Activated CD8-positive, alpha-beta T cell treated with anti-CD3 and anti-CD28 coated beads, Interleukin-2, amount 10 ng/mL, durations not matched to agents 7 days and 5 days (primary cell): ENCODE measurements at regions not wholly inside any gene's neighbourhood (a gene's known extent, or its start where the extent isn't known, plus 50 kb on each side); places are given as distances from the start of the nearest gene placed in this dataset.

ENCODE experiments used
- ATAC-seq: fragments of 150-1000 bp; cut with Tn5 transposase; one replicate; pipeline ENCODE4 v1.10.0; 2021; ENCODE audit warnings: moderate library complexity
- CTCF ChIA-PET: fragments of 350-600 bp; sonication (Branson Sonifier 250); formaldehyde crosslinking; loops from one replicate; lab custom pipeline; 2021; ENCODE audit warnings: antibody characterized with exemption; lab: Charles Lee
- POLR2A ChIA-PET: fragments of 350-600 bp; sonication (Branson Sonifier 250); formaldehyde crosslinking; loops from one replicate; lab custom pipeline; 2021; ENCODE audit warnings: antibody characterized with exemption; lab: Charles Lee
- DNase-seq: peaks from one replicate; pipeline ENCODE4 v3.0.0-alpha.2; 2020
- H3K27ac Mint-ChIP-seq: one replicate; pipeline ENCODE4 v1.8.0; 2021; ENCODE audit warnings: mild to moderate bottlenecking, mixed read lengths
- H3K27me3 Mint-ChIP-seq: one replicate; pipeline ENCODE4 v1.8.0; 2021; ENCODE audit warnings: low read depth, mixed read lengths
- H3K36me3 Mint-ChIP-seq: one replicate; pipeline ENCODE4 v1.8.0; 2021; ENCODE audit warnings: low read depth, mixed read lengths
- H3K4me1 Mint-ChIP-seq: one replicate; pipeline ENCODE4 v1.8.0; 2021; ENCODE audit warnings: low read depth, mixed read lengths
- H3K4me3 Mint-ChIP-seq: one replicate; pipeline ENCODE4 v1.8.0; 2021; ENCODE audit warnings: mild to moderate bottlenecking, mixed read lengths
- H3K9me3 Mint-ChIP-seq: one replicate; pipeline ENCODE4 v1.8.0; 2022; ENCODE audit warnings: mixed read lengths; ENCODE audit not compliant: insufficient read depth

GRCh38 chr11:41988951-41989572, 529.6 kb upstream of the LRRC4C start:
- Mint-ChIP-seq H3K27me3 (no peaks in the 10 kb centered on the region), H3K4me3 (no peak overlapping the region), H3K36me3 (no peaks in the 10 kb centered on the region), H3K4me1 (no peaks in the 10 kb centered on the region), H3K9me3 (peaks cover 10% of the 10 kb centered on the region), H3K27ac (no peak overlapping the region)
- ChIA-PET CTCF (no interaction called here), POLR2A (no interaction called here)
- ATAC-seq (no peak), DNase-seq (no peak)

GRCh38 chr11:41989823-41990380, 530.5 kb upstream of the LRRC4C start:
- POLR2A ChIA-PET, result no interaction called here
- CTCF ChIA-PET, result no interaction called here
- Mint-ChIP-seq H3K9me3 (peaks cover 10% of the 10 kb centered on the region), H3K36me3 (no peaks in the 10 kb centered on the region), H3K27ac (no peak overlapping the region), H3K4me3 (no peak overlapping the region), H3K27me3 (no peaks in the 10 kb centered on the region), H3K4me1 (no peaks in the 10 kb centered on the region)
- ATAC-seq (no peak), DNase-seq (no peak)

GRCh38 chr11:41996533-41996932, 537.1 kb upstream of the LRRC4C start:
- no peaks in the 10 kb centered on the region for H3K27me3 Mint-ChIP-seq
- peaks cover 3% of the 10 kb centered on the region for H3K9me3 Mint-ChIP-seq
- no peaks in the 10 kb centered on the region for H3K4me1 Mint-ChIP-seq
- no peak overlapping the region for H3K27ac Mint-ChIP-seq
- POLR2A ChIA-PET, result no interaction called here
- no peaks in the 10 kb centered on the region for H3K36me3 Mint-ChIP-seq
- ATAC-seq (no peak), DNase-seq (no peak)
- CTCF ChIA-PET, result no interaction called here
- H3K4me3 Mint-ChIP-seq, result no peak overlapping the region

- no peak for ATAC-seq
- DNase-seq, result no peak
- Mint-ChIP-seq H3K9me3 (peaks cover 3% of the 10 kb centered on the region), H3K4me1 (no peaks in the 10 kb centered on the region), H3K27me3 (no peaks in the 10 kb centered on the region), H3K36me3 (no peaks in the 10 kb centered on the region), H3K27ac (no peak overlapping the region), H3K4me3 (no peak overlapping the region)
- ChIA-PET POLR2A (no interaction called here), CTCF (no interaction called here)
These were observed 538.5 kb upstream of the LRRC4C start for GRCh38 chr11:41997844-41998401.

- H3K4me1 Mint-ChIP-seq, result no peaks in the 10 kb centered on the region
- H3K4me3 Mint-ChIP-seq, result no peak overlapping the region
- POLR2A ChIA-PET, result no interaction called here
- no peak for DNase-seq
- no peaks in the 10 kb centered on the region for H3K27me3 Mint-ChIP-seq
- H3K27ac Mint-ChIP-seq, result no peak overlapping the region
- H3K36me3 Mint-ChIP-seq, result no peaks in the 10 kb centered on the region
- no peak for ATAC-seq
- peaks cover 3% of the 10 kb centered on the region for H3K9me3 Mint-ChIP-seq
- CTCF ChIA-PET, result no interaction called here
These were observed 539.6 kb upstream of the LRRC4C start for GRCh38 chr11:41999066-41999465.

GRCh38 chr11:42003801-42004200, 544.3 kb upstream of the LRRC4C start:
- DNase-seq (no peak), ATAC-seq (no peak)
- Mint-ChIP-seq H3K9me3 (peaks cover 4% of the 10 kb centered on the region), H3K27me3 (no peaks in the 10 kb centered on the region), H3K4me1 (no peaks in the 10 kb centered on the region), H3K4me3 (no peak overlapping the region), H3K27ac (no peak overlapping the region), H3K36me3 (no peaks in the 10 kb centered on the region)
- ChIA-PET POLR2A (no interaction called here), CTCF (no interaction called here)

- POLR2A ChIA-PET, result no interaction called here
- H3K36me3 Mint-ChIP-seq, result no peaks in the 10 kb centered on the region
- no peak overlapping the region for H3K27ac Mint-ChIP-seq
- peaks cover 24% of the 10 kb centered on the region for H3K9me3 Mint-ChIP-seq
- no peak for DNase-seq
- H3K4me1 Mint-ChIP-seq, result no peaks in the 10 kb centered on the region
- no peak for ATAC-seq
- CTCF ChIA-PET, result no interaction called here
- H3K27me3 Mint-ChIP-seq, result no peaks in the 10 kb centered on the region
- no peak overlapping the region for H3K4me3 Mint-ChIP-seq
These were observed 547.3 kb upstream of the LRRC4C start for GRCh38 chr11:42006766-42007165.

GRCh38 chr11:42012271-42012670, 552.8 kb upstream of the LRRC4C start:
- H3K36me3 Mint-ChIP-seq, result no peaks in the 10 kb centered on the region
- DNase-seq, result no peak
- no peaks in the 10 kb centered on the region for H3K27me3 Mint-ChIP-seq
- ATAC-seq, result no peak
- ChIA-PET CTCF (no interaction called here), POLR2A (no interaction called here)
- H3K27ac Mint-ChIP-seq, result no peak overlapping the region
- H3K4me1 Mint-ChIP-seq, result no peaks in the 10 kb centered on the region
- H3K4me3 Mint-ChIP-seq, result no peak overlapping the region
- H3K9me3 Mint-ChIP-seq, result peaks cover 24% of the 10 kb centered on the region

- Mint-ChIP-seq H3K4me1 (no peaks in the 10 kb centered on the region), H3K27me3 (no peaks in the 10 kb centered on the region), H3K36me3 (no peaks in the 10 kb centered on the region), H3K9me3 (peaks cover 22% of the 10 kb centered on the region), H3K4me3 (no peak overlapping the region), H3K27ac (no peak overlapping the region)
- POLR2A ChIA-PET, result no interaction called here
- CTCF ChIA-PET, result no interaction called here
- no peak for DNase-seq
- ATAC-seq, result no peak
These were observed 554.3 kb upstream of the LRRC4C start for GRCh38 chr11:42013656-42014201.

- no peak overlapping the region for H3K27ac Mint-ChIP-seq
- H3K4me3 Mint-ChIP-seq, result no peak overlapping the region
- DNase-seq, result no peak
- no peaks in the 10 kb centered on the region for H3K36me3 Mint-ChIP-seq
- ChIA-PET CTCF (no interaction called here), POLR2A (no interaction called here)
- no peak for ATAC-seq
- H3K4me1 Mint-ChIP-seq, result no peaks in the 10 kb centered on the region
- peaks cover 10% of the 10 kb centered on the region for H3K9me3 Mint-ChIP-seq
- H3K27me3 Mint-ChIP-seq, result no peaks in the 10 kb centered on the region
These were observed 562.5 kb upstream of the LRRC4C start for GRCh38 chr11:42021911-42022310.

- no peak overlapping the region for H3K27ac Mint-ChIP-seq
- POLR2A ChIA-PET, result no interaction called here
- no peaks in the 10 kb centered on the region for H3K27me3 Mint-ChIP-seq
- H3K4me3 Mint-ChIP-seq, result no peak overlapping the region
- ATAC-seq, result no peak
- no peaks in the 10 kb centered on the region for H3K4me1 Mint-ChIP-seq
- peaks cover 15% of the 10 kb centered on the region for H3K9me3 Mint-ChIP-seq
- CTCF ChIA-PET, result no interaction called here
- DNase-seq, result no peak
- H3K36me3 Mint-ChIP-seq, result no peaks in the 10 kb centered on the region
These were observed 563.8 kb upstream of the LRRC4C start for GRCh38 chr11:42023267-42023666.

- H3K27me3 Mint-ChIP-seq, result no peaks in the 10 kb centered on the region
- ChIA-PET CTCF (no interaction called here), POLR2A (no interaction called here)
- DNase-seq, result no peak
- no peaks in the 10 kb centered on the region for H3K4me1 Mint-ChIP-seq
- H3K9me3 Mint-ChIP-seq, result peaks cover 15% of the 10 kb centered on the region
- no peaks in the 10 kb centered on the region for H3K36me3 Mint-ChIP-seq
- no peak for ATAC-seq
- H3K4me3 Mint-ChIP-seq, result no peak overlapping the region
- no peak overlapping the region for H3K27ac Mint-ChIP-seq
These were observed 565.8 kb upstream of the LRRC4C start for GRCh38 chr11:42025121-42025803.
